ENCODE measurements at regions not wholly inside any gene's neighbourhood (a gene's known extent, or its start where the extent isn't known, plus 50 kb on each side); places are given as distances from the start of the nearest gene placed in this dataset.

DNA sequence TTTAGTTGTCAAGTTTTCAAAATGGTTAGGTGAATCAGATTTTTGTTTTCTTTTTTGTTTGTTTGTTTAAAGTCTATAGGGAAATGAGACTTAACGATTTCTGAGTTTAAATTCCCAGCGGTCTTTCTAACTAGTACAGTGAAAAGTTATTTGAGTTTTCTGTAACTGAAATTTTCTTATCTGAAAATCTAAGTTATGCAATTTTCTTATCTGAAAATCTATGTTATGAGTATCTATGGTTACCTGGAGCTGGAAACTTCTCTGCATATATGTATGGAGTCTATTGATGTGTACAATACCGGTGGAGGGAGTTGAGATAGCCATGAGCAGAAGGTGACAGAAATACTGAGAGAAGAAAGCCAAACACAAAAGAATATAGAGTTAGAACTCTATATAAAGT is 102.6 kb downstream of the MANEA start:
- no peak for TF ChIP-seq EP300 (conservative IDR thresholded peaks at IDR 0.05; ENCODE audit: poor library complexity, severe bottlenecking)
- TF ChIP-seq TAF1 (IDR thresholded peaks at IDR 0.05; ENCODE audit: low read depth), result no peak
- TF ChIP-seq, protein P1, sequence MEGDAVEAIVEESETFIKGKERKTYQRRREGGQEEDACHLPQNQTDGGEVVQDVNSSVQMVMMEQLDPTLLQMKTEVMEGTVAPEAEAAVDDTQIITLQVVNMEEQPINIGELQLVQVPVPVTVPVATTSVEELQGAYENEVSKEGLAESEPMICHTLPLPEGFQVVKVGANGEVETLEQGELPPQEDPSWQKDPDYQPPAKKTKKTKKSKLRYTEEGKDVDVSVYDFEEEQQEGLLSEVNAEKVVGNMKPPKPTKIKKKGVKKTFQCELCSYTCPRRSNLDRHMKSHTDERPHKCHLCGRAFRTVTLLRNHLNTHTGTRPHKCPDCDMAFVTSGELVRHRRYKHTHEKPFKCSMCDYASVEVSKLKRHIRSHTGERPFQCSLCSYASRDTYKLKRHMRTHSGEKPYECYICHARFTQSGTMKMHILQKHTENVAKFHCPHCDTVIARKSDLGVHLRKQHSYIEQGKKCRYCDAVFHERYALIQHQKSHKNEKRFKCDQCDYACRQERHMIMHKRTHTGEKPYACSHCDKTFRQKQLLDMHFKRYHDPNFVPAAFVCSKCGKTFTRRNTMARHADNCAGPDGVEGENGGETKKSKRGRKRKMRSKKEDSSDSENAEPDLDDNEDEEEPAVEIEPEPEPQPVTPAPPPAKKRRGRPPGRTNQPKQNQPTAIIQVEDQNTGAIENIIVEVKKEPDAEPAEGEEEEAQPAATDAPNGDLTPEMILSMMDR (IDR thresholded peaks at IDR 0.05; ENCODE audit: poor library complexity, severe bottlenecking), result no peak
- TF ChIP-seq RAD21 (conservative IDR thresholded peaks at IDR 0.05), result no peak
- TF ChIP-seq EZH2 (IDR thresholded peaks at IDR 0.05; ENCODE audit: borderline replicate concordance, insufficient read depth, low read length, poor library complexity, severe bottlenecking), result no peak
- TF ChIP-seq POLR2AphosphoS5 (IDR thresholded peaks at IDR 0.05), result no peak
- TF ChIP-seq, protein P2, sequence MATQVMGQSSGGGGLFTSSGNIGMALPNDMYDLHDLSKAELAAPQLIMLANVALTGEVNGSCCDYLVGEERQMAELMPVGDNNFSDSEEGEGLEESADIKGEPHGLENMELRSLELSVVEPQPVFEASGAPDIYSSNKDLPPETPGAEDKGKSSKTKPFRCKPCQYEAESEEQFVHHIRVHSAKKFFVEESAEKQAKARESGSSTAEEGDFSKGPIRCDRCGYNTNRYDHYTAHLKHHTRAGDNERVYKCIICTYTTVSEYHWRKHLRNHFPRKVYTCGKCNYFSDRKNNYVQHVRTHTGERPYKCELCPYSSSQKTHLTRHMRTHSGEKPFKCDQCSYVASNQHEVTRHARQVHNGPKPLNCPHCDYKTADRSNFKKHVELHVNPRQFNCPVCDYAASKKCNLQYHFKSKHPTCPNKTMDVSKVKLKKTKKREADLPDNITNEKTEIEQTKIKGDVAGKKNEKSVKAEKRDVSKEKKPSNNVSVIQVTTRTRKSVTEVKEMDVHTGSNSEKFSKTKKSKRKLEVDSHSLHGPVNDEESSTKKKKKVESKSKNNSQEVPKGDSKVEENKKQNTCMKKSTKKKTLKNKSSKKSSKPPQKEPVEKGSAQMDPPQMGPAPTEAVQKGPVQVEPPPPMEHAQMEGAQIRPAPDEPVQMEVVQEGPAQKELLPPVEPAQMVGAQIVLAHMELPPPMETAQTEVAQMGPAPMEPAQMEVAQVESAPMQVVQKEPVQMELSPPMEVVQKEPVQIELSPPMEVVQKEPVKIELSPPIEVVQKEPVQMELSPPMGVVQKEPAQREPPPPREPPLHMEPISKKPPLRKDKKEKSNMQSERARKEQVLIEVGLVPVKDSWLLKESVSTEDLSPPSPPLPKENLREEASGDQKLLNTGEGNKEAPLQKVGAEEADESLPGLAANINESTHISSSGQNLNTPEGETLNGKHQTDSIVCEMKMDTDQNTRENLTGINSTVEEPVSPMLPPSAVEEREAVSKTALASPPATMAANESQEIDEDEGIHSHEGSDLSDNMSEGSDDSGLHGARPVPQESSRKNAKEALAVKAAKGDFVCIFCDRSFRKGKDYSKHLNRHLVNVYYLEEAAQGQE (IDR thresholded peaks at IDR 0.05; ENCODE audit: borderline replicate concordance), result no peak
- no peak for TF ChIP-seq SMC3 (conservative IDR thresholded peaks at IDR 0.05; ENCODE audit: poor library complexity)
